ENCODE measurements at regions not wholly inside any gene's neighbourhood (a gene's known extent, or its start where the extent isn't known, plus 50 kb on each side); places are given as distances from the start of the nearest gene placed in this dataset.

GRCh38 chr6:101231606-101232235, 161.8 kb upstream of the GRIK2 start (continued):
- no peak for TF ChIP-seq ZNF462 (CRISPR knock-in tag; IDR thresholded peaks at IDR 0.05)
- no peak for TF ChIP-seq CREB1 (CRISPR knock-in tag; IDR thresholded peaks at IDR 0.05; ENCODE audit: low read depth)
- no peak for TF ChIP-seq REST (IDR thresholded peaks at IDR 0.05; ENCODE audit: unreplicated experiment)
- TF ChIP-seq POLR2AphosphoS5 (IDR thresholded peaks at IDR 0.05; ENCODE audit: low read depth), result no peak

GRCh38 chr6:101232961-101233360, 160.5 kb upstream of the GRIK2 start:
- no peak overlapping the region for H3K4me2 ChIP-seq
- Mint-ChIP-seq H3K27ac (no peak overlapping the region), H3K27me3 (ENCODE audit: insufficient read depth, low read depth, poor library complexity) (peaks cover 4% of the 10 kb centered on the region), H3K9me3 (no peaks in the 10 kb centered on the region), H3K4me3 (no peak overlapping the region), H3K36me3 (ENCODE audit: low read depth) (no peaks in the 10 kb centered on the region), H3K4me1 (no peaks in the 10 kb centered on the region)
- no peaks in the 10 kb centered on the region for H3K36me3 ChIP-seq (ENCODE audit: insufficient read depth)
- no peaks in the 10 kb centered on the region for H3K4me1 ChIP-seq (ENCODE audit: insufficient read depth)
- no peak overlapping the region for H3K27ac ChIP-seq (ENCODE audit: low read depth)
- ATAC-seq (no peak), DNase-seq (ENCODE audit: low spot score) (no peak)
- H3F3A ChIP-seq (replicated peaks; ENCODE audit: low read depth), result no peaks in the 10 kb centered on the region
- H2AFZ ChIP-seq, result peak overlapping the region; percentile 47; the same call in 1 of the 2 replicates
- H3K9me2 ChIP-seq (ENCODE audit: insufficient read depth), result no peaks in the 10 kb centered on the region
- no peak overlapping the region for H3K4me3 ChIP-seq
- no peaks in the 10 kb centered on the region for H3K79me2 ChIP-seq (replicated peaks; ENCODE audit: insufficient read depth)
- H3K27me3 ChIP-seq (ENCODE audit: insufficient read depth), result no peaks in the 10 kb centered on the region
- no peaks in the 10 kb centered on the region for H4K20me1 ChIP-seq (replicated peaks; ENCODE audit: insufficient read depth)
- no peak for TF ChIP-seq ZNF331 (CRISPR knock-in tag; IDR thresholded peaks at IDR 0.05; ENCODE audit: low read depth)
- TF ChIP-seq CREB1 (CRISPR knock-in tag; IDR thresholded peaks at IDR 0.05; ENCODE audit: low read depth), result no peak
- TF ChIP-seq, protein P1, sequence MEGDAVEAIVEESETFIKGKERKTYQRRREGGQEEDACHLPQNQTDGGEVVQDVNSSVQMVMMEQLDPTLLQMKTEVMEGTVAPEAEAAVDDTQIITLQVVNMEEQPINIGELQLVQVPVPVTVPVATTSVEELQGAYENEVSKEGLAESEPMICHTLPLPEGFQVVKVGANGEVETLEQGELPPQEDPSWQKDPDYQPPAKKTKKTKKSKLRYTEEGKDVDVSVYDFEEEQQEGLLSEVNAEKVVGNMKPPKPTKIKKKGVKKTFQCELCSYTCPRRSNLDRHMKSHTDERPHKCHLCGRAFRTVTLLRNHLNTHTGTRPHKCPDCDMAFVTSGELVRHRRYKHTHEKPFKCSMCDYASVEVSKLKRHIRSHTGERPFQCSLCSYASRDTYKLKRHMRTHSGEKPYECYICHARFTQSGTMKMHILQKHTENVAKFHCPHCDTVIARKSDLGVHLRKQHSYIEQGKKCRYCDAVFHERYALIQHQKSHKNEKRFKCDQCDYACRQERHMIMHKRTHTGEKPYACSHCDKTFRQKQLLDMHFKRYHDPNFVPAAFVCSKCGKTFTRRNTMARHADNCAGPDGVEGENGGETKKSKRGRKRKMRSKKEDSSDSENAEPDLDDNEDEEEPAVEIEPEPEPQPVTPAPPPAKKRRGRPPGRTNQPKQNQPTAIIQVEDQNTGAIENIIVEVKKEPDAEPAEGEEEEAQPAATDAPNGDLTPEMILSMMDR (conservative IDR thresholded peaks at IDR 0.05; ENCODE audit: low read depth in 2 of 2), result no peak
- no peak for TF ChIP-seq NANOG (IDR thresholded peaks at IDR 0.05; ENCODE audit: borderline replicate concordance)
- TF ChIP-seq ZNF114 (CRISPR knock-in tag; IDR thresholded peaks at IDR 0.05), result no peak
- TF ChIP-seq STAT1 (IDR thresholded peaks at IDR 0.05; ENCODE audit: unreplicated experiment), result no peak
- TF ChIP-seq POLR2AphosphoS5 (IDR thresholded peaks at IDR 0.05; ENCODE audit: low read depth), result no peak
- no peak for TF ChIP-seq ETS1 (IDR thresholded peaks at IDR 0.05)
